ENCODE measurements at regions not wholly inside any gene's neighbourhood (a gene's known extent, or its start where the extent isn't known, plus 50 kb on each side); places are given as distances from the start of the nearest gene placed in this dataset.

DNA sequence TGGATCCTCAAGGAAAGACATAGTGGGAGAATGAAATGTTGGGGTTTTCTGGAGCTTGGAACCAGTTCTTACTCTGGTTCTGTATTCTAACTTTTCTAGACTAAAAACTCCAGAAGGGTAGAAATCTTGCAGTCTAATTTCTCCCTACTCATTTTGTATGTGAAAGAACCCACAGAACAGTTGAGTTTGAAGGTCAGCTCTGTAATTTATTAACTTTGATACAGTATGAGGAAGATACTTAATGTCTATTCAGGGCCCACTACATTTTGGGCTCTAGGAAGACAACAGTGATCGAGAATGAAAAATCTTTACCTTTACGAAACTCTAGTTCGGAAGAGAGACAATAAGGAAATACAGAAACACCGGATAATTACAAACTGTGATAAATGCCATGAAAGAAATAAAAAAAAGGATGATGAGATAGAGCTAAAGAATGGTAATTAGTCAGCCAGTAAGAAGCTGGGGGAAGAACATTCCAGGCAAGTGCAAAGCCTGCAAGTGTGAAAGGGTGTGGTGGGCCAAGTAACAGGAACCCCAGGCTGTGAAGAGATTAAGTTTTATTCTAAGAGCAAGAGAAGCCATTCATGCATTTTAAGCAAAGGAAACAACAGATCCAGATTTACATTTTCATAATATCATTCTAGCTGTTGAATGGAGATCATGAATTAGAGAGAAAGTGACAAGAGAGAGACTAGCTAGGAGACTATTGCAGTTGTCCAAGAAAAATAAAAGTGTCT is 159.9 kb upstream of the HMCN1 start:
- no peak for DNase-seq

DNA sequence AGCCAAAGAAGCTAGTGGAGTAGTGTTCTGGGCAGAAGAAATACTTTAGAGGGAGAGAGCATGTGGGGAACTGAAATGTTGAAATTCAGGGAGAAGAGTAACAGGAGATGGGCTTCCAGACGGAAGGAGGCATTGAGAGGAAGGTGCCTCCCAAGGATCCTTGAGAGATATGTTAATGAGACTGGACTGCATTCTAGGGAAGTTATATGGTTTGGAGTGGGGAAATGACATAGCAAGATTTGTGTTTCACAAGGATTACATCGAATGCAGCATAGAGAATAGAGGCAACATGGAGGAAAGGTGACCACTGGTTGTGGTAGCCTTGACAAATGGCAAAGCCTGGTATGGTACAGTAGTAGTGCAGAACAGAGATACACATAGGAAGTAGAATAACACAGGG is 160.5 kb upstream of the HMCN1 start:
- DNase-seq: no peak

DNA sequence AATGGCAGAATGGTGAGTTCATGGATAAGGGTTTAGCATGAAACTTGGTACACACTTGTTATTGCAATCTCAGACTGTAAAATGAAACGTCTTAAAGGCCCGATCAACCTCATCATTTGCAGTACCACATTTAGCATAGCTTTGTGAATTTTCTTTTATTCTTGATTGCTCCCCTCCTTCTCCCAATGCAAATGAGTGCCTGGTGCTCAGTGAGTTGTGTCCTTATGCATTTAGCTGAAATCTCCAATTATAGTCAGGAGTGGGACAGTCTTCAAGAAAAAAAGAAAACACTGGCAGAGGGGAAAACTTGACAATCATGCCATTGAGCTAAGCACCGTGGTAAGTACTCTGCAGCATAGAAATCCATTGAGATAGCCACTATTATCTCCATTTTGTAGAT is 161.0 kb upstream of the HMCN1 start:
- no peak for DNase-seq

DNA sequence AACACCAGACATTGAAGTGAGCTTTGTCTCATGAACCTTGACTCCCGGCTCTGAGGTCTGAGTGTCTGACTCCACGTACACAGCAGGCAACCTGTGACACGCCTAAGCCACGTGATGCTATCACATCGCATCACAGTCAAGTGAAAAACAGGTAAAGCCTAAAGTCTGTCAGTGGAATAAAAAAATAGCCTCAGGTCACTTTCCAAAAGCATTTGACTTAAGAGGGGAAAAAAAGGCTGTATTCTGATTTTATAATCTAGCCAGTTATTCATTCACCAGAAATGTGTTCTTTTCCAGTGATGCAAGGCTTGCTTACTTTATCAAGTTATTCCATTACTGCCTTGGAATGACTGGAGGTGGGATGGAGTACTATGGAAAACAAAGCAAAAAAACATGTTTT is 163.2 kb upstream of the HMCN1 start:
- no peak for DNase-seq

DNA sequence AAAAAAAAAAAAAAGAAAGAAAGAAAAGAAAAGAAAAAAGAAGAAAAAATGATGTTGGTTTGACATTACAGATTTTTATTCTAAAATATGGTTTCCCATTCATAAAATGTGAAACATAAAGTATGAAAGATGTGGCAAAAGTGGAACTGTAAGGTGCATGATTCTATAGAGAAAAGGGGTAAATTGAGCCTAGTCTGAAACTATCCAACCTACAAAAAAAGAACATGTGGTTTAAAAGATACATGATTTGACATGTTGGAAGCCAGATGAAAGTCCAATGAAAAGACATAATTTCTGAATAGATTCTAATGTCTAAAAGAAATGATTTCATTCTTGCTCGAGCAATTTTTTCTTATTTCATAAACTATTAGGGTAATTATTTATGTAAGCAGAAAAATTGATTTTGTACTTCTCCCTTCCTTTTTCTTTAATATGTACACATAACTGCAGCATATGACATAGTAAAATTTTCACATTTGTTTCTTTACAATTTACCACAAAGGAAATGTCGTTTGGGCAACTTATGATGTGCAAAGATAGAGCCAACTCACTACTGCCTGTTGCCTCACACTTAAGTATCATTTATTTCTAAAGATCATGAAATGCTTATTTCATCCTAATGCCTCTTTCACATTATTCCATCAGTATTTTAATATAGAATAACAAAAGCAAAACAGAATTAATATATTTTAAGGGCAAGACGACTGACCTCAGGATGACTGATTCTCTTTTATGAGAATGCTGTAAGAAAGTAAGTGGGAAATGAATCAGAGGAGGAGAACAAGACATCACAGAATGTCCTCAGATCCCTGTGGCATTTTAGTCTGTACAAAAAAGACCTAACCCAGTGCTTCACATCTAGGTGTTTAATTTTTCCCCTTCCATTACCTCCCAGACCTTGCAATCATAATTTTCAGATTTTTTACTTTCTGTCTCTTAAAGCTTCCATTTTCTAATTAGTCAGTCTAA is 165.8 kb upstream of the HMCN1 start:
- no peak for DNase-seq

DNA sequence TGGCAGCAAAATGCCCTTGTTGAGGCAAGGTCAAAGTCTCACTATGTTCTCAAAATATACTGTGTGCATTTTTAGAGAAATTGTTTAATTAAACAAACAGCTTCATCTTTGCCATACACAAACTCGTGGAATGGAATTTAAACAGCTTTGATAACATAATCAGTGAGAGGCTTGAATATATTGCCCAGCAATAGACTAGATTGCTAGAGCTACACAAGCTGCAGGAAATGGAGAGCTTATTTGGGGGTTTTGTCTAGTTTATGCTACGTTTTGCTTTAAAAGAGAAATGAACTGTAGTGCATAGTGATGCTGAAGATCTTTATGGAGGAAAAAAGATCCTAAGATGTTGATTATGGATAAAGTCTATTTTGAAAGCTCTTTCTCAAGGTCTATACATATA is 166.8 kb upstream of the HMCN1 start:
- DNase-seq: no peak

DNA sequence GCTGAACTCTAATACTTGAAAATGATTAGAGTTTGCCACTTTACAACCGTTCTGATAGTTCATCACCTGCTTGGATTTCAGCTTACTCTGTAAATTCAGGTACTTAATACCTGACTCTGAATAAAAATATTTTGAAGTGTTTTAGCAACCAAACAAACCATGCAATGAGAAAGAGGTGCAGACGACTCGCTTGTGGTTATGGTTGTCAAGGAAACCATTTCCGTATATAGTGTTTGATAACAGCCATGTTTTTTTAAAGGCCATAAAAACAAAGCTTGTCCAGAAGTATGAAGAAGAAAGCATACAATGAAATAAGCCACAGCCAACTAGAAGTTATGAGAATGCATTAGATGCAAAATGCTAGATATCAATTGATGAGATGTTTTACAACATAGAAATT is 167.2 kb upstream of the HMCN1 start:
- peak; percentile 46 for DNase-seq

DNA sequence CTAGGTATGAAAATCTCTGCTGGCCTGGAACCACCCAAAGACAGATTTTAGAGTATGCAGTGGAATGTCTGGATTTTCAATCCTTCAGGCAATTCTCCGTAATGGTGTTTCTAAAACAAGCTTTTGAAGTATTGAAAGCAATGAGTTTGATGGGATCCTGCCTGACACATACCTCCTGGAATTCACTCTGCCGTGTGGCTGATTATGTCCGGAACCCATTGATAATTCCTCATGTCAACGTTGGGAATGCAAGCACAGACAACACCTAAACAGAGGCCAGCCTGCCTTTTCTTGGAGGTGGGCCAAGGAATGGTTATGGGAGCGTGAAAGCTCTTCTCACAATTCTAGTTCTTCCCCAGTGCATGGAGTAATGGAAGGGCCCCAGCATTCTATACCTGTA is 168.9 kb upstream of the HMCN1 start:
- DNase-seq: peak; percentile 50

DNA sequence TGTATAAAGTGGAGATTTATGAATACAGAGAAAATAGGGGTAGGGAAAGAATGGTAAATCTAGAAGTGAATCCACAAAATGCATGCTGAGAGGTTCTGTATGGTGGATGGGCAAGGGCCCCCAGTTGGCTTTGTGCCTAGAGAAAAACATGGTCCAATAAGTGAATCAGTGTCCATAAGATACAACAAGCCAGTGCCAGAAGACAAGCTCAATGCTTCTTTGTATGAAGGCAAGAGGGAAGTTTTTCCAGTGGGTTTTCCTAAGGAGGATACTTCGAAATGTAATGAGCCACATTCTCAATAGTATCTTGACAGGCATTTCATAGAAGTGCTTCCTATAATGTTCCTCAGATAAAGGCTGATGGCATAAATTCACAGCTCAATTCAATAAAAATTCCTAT is 169.4 kb upstream of the HMCN1 start:
- DNase-seq: no peak

DNA sequence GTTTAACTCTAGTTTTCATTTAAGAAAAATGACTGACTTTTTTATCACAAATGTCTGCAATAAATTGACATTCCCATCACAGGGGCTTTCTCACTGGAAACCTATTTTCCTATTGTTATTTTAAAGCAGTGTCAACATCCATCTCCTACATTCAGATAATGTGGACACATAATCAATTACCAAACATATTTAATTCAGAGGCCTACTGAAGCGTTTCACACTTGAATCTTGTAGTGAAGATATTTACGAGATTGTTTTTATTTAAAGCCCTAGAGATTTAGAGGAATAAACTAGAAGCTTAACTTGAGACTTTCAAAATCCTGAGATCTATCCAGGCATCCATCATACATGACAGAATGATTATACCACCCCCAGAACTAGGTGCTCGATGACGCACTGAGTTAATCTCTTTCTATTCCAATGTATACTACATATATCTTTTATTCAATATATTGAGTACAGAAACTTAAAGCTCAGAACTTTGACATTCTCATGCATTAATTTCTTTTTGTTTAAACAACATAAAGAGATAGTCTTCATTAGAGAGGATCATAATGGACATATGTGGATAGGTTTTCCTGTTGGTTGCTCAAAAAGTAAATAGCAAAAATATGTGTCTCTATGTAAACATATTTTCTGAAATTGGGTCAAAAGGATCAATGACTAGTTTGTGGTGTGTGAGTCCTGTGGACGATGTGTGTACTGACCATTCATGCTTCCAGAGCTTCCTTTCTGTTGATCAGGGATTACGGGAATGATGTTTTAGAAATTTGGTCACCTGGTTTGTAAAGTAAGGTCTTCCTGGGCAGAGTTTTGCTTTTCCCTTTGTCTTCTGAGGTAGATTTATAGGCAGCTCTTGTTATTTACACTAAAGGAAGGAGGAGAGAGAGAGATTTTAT is 171.5 kb upstream of the HMCN1 start:
- DNase-seq: no peak

DNA sequence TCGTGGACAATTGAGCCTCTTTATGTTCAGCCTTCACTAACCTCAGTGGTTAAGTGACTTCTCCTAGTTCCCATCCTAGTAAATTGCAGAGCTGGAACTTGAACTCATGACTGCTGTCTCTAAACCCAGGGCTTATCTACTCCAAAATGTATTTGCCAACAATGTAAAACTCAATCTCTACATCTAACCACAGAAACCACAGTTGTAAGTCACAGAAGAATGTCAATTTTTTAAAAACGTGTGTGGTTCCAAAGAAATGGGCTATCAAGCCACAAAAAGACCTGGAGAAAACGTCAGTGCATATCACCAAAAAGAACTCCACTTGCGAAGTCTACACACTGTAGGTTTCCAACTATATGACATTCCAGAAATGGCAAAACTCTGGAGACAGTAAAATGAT is 172.6 kb upstream of the HMCN1 start:
- no peak for DNase-seq

DNA sequence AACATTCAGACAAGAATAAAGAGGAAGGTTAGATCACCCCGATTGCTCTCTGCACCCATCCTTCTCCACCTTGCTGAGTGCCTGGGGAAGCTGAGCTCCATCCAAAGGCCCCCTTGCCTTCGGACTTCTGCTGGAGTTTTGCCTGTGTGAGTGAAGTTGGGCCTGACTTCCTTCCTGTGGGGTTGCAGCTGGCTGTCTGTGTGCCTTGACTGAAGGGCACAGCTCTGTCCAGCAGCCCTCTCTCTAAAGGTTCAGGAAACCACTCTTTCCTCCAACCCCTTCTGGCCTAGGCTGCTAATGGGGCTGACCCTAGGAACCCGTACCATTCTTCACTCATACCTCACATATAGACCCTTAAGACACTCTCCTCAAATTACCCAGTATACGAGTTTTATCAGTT is 173.4 kb upstream of the HMCN1 start:
- DNase-seq: no peak

DNA sequence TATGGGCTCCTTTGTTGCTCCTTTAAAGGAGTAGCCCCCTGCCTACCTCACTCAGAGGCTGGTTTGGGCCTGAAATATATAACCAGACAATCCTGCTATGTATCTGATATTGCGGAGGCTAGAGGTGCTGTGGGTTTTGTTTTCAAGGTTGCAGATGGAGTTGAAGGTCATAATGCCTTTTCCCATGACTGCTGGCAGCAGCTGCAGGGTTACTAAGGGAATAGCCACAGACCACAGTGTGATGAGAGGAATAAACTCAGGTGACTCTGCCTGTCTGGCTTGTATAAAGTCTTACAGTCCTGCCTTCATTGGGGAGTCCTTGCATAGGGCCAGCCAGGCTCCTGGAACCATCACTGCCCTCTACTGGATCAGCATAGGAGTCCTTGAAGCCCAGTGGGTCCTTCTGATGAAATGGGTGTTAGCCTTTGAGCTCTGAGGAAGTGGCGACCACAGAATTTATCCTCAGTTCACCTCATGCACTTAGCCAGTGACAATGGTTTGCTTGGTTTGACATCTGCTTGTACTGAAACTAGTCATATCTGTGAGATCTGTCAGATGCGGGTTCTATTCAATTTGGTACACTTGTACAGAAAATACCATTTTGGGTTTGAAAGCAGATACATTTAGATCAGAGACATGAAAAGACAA is 174.4 kb upstream of the HMCN1 start:
- DNase-seq: no peak

DNA sequence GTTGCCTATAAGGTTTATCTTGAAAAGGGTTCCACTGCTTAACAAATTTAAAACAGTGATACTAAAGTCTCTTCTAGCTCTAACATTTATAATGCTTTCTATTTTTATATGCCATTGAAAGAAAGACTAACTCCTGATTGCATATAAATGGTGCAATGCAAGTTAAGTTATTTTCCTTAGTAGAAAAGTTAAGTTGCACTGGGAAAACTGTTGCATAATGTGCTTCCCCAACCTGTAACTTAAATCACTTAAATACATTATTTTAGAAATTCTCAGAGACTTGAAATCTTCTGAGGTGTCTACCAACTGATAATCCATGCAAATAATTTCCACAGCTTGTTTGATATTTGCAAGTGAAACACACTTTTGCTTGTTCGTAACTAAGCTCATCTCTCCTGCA is 175.0 kb upstream of the HMCN1 start:
- no peak for DNase-seq

DNA sequence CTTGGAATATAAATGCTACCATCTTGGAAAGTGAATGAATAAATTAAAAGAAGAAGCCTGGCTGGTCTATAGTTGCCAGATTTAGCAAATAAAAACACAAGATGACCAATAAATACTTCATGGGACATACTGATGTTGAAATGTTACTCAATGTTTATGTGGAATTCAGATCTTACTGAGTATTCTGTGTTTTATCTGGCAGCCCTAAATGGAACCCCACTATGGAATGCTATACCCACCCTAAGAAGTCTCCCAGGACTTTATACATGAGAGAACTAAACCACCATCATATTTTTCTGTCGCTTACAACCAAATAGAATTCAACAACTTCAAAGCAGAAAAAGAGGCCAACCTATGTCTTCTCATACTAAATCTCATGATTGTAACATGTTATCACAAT is 177.6 kb upstream of the HMCN1 start:
- DNase-seq: no peak

DNA sequence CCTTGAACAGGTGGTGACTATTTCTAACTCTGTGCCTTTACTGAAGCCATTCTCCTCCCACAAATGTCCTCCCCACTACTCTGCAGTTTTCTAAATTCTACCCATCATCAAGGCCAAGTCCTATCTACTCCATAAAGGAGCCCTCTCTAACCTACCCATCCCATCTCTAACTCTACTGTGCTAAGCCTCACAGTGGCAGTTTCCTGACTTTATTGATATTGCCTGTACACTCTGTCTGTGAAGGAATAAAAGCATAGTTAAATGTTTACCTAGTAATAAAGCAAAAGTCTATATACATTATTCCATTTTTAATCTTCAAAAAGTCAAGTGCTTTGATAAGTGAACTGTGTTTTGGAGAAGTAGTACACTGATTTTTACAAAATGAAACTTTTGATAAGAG is 178.4 kb upstream of the HMCN1 start:
- no peak for DNase-seq

DNA sequence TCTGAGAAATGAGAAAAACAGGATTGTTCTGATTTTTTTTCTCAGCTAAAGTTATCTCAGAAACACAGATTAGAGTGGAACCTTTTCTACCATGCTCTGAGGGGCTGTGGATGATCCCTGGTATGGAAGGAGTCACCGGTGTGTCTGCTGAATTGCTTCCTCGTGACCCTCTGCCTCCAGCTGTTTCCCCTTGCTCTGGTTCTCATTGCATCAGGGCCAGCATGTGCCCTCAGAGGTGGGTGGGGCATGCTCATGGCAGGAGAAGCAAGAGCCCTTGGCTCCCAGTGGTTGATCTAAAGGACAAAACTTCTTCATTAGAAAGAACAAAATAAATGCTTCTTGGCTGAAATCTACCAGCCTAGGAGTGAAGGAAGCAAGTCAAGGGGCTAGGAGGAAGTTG is 183.2 kb upstream of the HMCN1 start:
- no peak for DNase-seq

DNA sequence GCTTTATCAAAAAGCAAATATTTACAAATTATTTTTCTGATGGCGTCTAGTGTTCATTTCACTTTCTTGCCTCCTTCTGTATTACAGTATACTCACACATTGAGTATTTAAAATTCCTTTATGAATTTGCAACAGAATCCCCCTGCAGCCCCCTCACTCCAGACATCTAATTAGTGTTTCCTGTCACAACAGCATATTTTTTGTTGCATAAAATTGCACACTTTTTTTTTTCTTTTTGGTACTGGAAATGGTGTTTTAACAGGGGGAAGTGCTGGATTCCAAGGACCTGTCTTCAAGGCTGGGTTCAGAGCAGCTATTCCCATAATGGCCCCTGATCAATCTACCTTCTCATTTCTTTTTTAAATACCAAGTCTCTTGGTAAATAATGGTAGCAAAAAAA is 184.3 kb upstream of the HMCN1 start:
- DNase-seq: no peak

DNA sequence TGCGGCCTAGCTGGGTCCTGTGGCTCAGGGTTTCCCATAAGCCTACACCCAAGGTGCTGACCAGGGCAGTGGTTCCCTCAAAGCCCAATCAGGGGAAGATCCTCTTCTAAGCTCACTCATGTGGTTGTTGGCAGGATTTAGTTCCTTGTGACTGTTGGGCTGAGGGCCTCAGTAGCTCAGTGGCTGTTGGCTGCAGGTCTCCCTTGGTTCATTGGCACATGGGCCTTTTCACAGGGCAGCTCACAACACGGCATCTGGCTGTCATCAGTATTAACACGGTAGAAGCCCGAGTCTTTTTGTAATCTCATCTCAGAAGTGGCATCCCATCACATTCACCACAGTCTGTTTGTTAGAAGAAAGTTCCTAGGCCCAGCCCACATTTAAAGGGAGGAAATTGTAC is 188.2 kb upstream of the HMCN1 start:
- no peak for DNase-seq

DNA sequence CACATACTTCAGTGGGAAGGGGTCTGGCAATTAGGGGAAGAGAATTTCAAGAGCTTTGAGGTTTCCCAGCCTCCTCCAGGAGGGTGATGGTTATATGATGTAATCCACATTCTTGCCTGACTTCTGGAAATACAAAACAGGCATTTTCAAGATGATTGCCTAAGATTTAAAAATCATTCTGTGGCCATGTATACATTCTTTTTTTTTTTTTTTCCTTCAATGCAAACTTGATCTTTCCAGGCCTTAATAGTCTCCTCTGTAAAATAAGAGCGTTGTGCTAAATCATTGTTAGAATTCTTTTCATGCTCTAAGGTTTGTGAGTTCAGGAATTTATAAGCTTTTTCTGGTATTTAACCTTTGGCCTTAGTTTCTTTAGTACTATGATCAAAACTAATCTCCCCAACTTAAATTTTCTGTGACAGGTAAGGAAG is 192.3 kb upstream of the HMCN1 start:
- no peak for DNase-seq

DNA sequence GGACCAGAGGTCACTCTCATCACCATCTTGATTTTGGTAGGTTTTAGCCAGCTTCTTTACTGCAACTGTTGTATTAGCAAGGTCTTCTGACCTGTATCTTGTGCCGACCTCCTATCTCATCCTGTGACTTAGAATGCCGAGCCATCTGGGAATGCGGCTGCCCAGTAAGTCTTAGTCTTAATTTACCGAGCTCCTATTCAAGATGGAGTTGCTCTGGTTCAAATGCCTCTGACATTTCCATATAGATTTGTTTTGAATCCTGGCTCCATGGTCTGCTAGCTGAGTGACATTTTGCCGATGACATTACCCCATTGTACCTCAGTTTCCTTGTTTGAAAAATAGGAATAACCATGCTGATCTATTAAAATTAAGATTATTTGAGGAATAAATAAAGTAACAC is 193.9 kb upstream of the HMCN1 start:
- DNase-seq: no peak

DNA sequence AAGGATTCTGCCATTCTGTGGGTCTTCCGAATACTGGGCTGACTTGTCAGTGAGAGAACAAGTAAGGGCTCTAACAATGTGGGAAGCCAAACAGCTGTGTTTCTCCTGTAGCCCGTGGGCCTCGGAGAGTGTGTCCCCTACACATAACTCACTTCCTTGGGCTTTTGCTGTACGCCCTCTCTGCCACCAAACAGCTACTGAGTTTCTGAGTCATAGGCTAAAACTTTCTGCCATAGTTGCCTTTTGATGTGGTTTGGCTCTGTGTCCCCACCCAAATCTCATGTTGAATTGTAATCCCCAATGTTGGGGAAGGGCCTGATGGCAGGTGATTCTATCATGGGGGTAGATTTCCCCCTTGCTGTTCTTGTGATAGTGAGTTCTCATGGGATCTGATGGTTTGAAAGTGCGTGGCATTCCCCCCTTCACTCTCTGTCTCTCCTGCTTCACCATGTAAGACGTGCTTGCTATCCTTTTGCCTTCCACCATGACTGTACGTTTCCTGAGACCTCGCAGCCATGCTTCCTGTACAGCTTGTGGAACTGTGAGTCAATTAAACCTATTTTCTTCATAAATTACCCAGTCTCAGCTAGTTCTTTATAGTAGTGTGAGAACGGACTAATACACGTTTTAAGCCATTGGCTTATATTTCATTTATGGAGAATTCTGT is 194.8 kb upstream of the HMCN1 start:
- DNase-seq: no peak
